Suprapubic skin (tissue), 4 donors: ENCODE measurements at regions not wholly inside any gene's neighbourhood (a gene's known extent, or its start where the extent isn't known, plus 50 kb on each side); places are given as distances from the start of the nearest gene placed in this dataset.
"Not testable (repeated sequence)": the region's sequence is repeated elsewhere in the genome, so short reads cannot be mapped to it uniquely, and the experiment has no call there.

ENCODE experiments used
- DNase-seq, 2 donors: peaks; one replicate each; pipeline ENCODE4 v3.0.0-alpha.2; 2019; ENCODE audit warnings: low spot score in 2 of 2
- H3K27ac ChIP-seq: fragments of 200-600 bp; sonication (generic); one replicate; pipeline ENCODE4 v1.5.1; 2019
- H3K27me3 ChIP-seq: fragments of 200-600 bp; sonication (generic); one replicate; pipeline ENCODE4 v1.5.1; 2019
- H3K36me3 ChIP-seq: fragments of 200-600 bp; sonication (generic); one replicate; pipeline ENCODE4 v1.5.1; 2019
- H3K4me1 ChIP-seq: fragments of 200-600 bp; sonication (generic); one replicate; pipeline ENCODE4 v1.5.1; 2019
- H3K4me3 ChIP-seq: fragments of 200-600 bp; sonication (generic); one replicate; pipeline ENCODE4 v1.5.1; 2019; ENCODE audit warnings: mild to moderate bottlenecking
- H3K9me3 ChIP-seq: fragments of 200-600 bp; sonication (generic); one replicate; pipeline ENCODE4 v1.5.1; 2019
- EP300 ChIP-seq: sonication (generic); formaldehyde crosslinking; IDR thresholded peaks from one replicate; pipeline ENCODE4 v1.6.1; 2017; ENCODE audit warnings: antibody characterized with exemption
- POLR2A ChIP-seq, 2 donors: fragments of 450-650 bp; IDR thresholded peaks; one replicate each; pipeline ENCODE4 v1.6.1; 2017; ENCODE audit warnings: antibody characterized with exemption in 2 of 2, mild to moderate bottlenecking in 2 of 2, moderate library complexity in 2 of 2
- POLR2AphosphoS5 ChIP-seq, 3 donors: sonication (generic); formaldehyde crosslinking; IDR thresholded peaks; one replicate each; pipeline ENCODE4 v1.6.1; 2017; ENCODE audit warnings: antibody characterized with exemption in 3 of 3
- WGBS: methylation state at CpG from one replicate; pipeline ENCODE4 v1.1.5; 2018; 5-methylcytosine and 5-hydroxymethylcytosine counted together
- TF ChIP-seq, protein P1 (sequence below), 2 donors: fragments of 200-600 bp in 1 of 2; fragments of 450-650 bp in 1 of 2; sonication (generic) in 1 of 2; IDR thresholded peaks; one replicate each; pipeline ENCODE4 v1.5.1; 2016 to 2019; ENCODE audit warnings: antibody characterized with exemption in 2 of 2, mild to moderate bottlenecking in 1 of 2, moderate library complexity in 1 of 2

DNA sequence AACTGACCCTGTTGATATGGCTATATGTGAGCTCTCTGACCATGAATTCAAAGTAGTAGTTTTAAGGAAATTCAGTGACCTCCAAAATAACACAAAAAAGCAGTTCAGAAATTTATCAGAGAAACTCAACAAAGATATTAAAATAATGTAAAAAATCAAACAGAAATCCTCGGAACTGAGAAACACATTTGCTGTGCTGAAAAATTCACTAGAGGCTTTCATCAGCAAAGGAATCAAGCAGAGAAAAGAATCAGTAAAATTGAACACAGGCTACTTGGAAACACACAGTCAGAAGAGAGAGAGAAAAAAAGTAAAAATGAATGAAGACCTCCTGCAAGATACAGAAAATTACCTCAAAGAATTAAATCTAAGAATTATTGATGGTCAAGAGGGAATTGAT is 417.2 kb downstream of the TMEM232 start:
- TF ChIP-seq POLR2AphosphoS5 (IDR thresholded peaks at IDR 0.05), result no peak
- TF ChIP-seq, protein P1, sequence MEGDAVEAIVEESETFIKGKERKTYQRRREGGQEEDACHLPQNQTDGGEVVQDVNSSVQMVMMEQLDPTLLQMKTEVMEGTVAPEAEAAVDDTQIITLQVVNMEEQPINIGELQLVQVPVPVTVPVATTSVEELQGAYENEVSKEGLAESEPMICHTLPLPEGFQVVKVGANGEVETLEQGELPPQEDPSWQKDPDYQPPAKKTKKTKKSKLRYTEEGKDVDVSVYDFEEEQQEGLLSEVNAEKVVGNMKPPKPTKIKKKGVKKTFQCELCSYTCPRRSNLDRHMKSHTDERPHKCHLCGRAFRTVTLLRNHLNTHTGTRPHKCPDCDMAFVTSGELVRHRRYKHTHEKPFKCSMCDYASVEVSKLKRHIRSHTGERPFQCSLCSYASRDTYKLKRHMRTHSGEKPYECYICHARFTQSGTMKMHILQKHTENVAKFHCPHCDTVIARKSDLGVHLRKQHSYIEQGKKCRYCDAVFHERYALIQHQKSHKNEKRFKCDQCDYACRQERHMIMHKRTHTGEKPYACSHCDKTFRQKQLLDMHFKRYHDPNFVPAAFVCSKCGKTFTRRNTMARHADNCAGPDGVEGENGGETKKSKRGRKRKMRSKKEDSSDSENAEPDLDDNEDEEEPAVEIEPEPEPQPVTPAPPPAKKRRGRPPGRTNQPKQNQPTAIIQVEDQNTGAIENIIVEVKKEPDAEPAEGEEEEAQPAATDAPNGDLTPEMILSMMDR (IDR thresholded peaks at IDR 0.05), result no peak
- TF ChIP-seq POLR2A (IDR thresholded peaks at IDR 0.05), result no peak
- TF ChIP-seq EP300, result no peak
- H3K27me3 ChIP-seq, result no peaks in the 10 kb centered on the region
- H3K27ac ChIP-seq, result no peak overlapping the region
- no peaks in the 10 kb centered on the region for H3K4me1 ChIP-seq
- no peak for DNase-seq
- WGBS, result 96% methylated on average over 1 of the region's 1 CpG
- H3K9me3 ChIP-seq, result no peaks in the 10 kb centered on the region
- H3K36me3 ChIP-seq, result no peaks in the 10 kb centered on the region
- no peak overlapping the region for H3K4me3 ChIP-seq

DNA sequence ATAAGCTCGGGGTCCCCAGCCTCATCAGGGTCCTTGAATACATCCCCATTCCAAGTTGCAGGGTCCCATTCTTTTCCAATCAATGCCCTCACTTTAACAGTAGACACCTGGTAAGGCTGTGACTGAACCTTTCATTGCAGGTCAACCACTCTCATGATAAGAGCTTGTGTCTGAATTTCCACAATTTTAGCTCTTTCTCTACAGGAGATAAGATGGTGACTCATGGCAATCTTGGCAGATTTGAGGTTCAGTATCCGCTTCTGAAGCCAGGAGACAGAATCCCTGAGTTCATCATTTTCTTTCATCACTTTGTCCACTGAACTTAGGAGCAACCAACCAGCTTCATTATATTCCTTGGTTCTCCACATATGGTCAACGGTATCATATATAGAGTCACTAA is 409.9 kb downstream of the TMEM232 start:
- H3K36me3 ChIP-seq, H3K27me3 ChIP-seq, H3K27ac ChIP-seq, H3K9me3 ChIP-seq, H3K4me3 ChIP-seq, DNase-seq, H3K4me1 ChIP-seq: not testable (repeated sequence)
- WGBS, result 60% methylated on average over 3 of the region's 3 CpGs

DNA sequence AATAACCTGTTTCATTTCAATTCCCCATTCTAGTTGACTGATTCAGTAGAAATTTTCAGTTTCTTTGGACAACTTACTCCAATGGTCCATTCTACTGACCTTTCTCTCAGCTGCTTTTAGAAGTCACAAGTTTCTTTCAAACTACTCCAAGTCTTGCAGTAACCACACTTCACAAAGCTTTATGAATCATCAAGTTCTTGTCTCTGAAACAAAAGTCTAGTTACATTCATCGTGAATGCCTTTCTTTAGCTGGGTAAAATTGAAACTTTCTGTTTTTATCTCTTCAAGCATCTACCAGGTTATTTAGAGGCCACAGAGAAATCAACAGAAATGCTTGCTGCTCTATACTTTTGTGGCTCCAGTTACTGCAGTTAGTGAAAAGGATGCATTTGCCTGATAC is 405.4 kb downstream of the TMEM232 start:
- Histone ChIP-seq H3K27ac (no peak overlapping the region), H3K36me3 (no peaks in the 10 kb centered on the region), H3K27me3 (no peaks in the 10 kb centered on the region), H3K4me3 (no peak overlapping the region), H3K9me3 (no peaks in the 10 kb centered on the region), H3K4me1 (no peaks in the 10 kb centered on the region)
- no peak for DNase-seq
- no peak for TF ChIP-seq EP300
- no peak for TF ChIP-seq POLR2AphosphoS5 (IDR thresholded peaks at IDR 0.05)
- TF ChIP-seq, protein P1 (IDR thresholded peaks at IDR 0.05), result no peak
- TF ChIP-seq POLR2A (IDR thresholded peaks at IDR 0.05), result no peak
- 33% methylated on average over 1 of the region's 1 CpG for WGBS

GRCh38 chr5:110323357-110323756 is 403.1 kb downstream of the TMEM232 start:
- H3K27me3 ChIP-seq, result no peaks in the 10 kb centered on the region
- H3K9me3 ChIP-seq, result no peaks in the 10 kb centered on the region
- 96% methylated on average over 1 of the region's 1 CpG for WGBS
- TF ChIP-seq POLR2A (IDR thresholded peaks at IDR 0.05) (no peak), EP300 (no peak), POLR2AphosphoS5 (IDR thresholded peaks at IDR 0.05) (no peak)
- TF ChIP-seq, protein P1 (IDR thresholded peaks at IDR 0.05), result no peak
- H3K27ac ChIP-seq, result no peak overlapping the region
- no peak for DNase-seq
- no peaks in the 10 kb centered on the region for H3K36me3 ChIP-seq
- no peaks in the 10 kb centered on the region for H3K4me1 ChIP-seq
- H3K4me3 ChIP-seq, result no peak overlapping the region

- TF ChIP-seq, protein P1 (IDR thresholded peaks at IDR 0.05), result no peak
- TF ChIP-seq EP300, result no peak
- TF ChIP-seq POLR2A (IDR thresholded peaks at IDR 0.05), result no peak
- no peak for TF ChIP-seq POLR2AphosphoS5 (IDR thresholded peaks at IDR 0.05)
- DNase-seq, result no peak
- Histone ChIP-seq H3K4me1 (no peaks in the 10 kb centered on the region), H3K27me3 (no peaks in the 10 kb centered on the region), H3K36me3 (no peaks in the 10 kb centered on the region), H3K4me3 (no peak overlapping the region), H3K9me3 (no peaks in the 10 kb centered on the region), H3K27ac (no peak overlapping the region)
These were observed 402.6 kb downstream of the TMEM232 start for GRCh38 chr5:110323832-110324231.

DNA sequence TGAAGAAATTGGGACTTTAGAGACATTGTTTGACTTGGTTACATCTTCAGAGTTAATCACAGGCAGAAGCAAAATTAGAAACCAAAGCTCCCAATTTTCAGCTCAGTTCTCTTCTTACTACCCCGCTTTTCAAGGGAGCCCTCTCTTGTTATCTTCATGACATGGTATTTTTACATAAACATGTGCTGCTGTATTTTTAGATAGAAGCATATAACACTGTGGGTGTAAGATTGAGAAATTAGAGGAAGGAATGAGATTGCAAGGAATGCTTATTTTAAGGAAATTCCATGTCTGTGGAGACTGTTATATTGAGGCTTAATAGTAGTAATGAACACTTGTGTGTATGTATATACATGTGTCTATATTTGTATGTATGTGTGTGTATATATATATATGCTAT is 401.6 kb downstream of the TMEM232 start:
- Histone ChIP-seq H3K27me3 (no peaks in the 10 kb centered on the region), H3K4me1 (no peaks in the 10 kb centered on the region), H3K4me3 (no peak overlapping the region), H3K9me3 (no peaks in the 10 kb centered on the region), H3K36me3 (no peaks in the 10 kb centered on the region), H3K27ac (no peak overlapping the region)
- 86% methylated on average over 1 of the region's 1 CpG for WGBS
- DNase-seq, result no peak
- no peak for TF ChIP-seq POLR2AphosphoS5 (IDR thresholded peaks at IDR 0.05)
- no peak for TF ChIP-seq POLR2A (IDR thresholded peaks at IDR 0.05)
- TF ChIP-seq, protein P1 (IDR thresholded peaks at IDR 0.05), result no peak
- no peak for TF ChIP-seq EP300
